HepG2 (cell line): ENCODE measurements at regions not wholly inside any gene's neighbourhood (a gene's known extent, or its start where the extent isn't known, plus 50 kb on each side); places are given as distances from the start of the nearest gene placed in this dataset.

Experiments
- EZH2 ChIP-seq: conservative IDR thresholded peaks from 2 replicates; pipeline ENCODE4 v1.6.1; 2012; ENCODE audit warnings: mild to moderate bottlenecking, low read depth, low read length, moderate library complexity
- HCFC1 ChIP-seq: fragments of 150-350 bp; IDR thresholded peaks from 2 replicates; pipeline ENCODE4 v1.6.1; 2014; ENCODE audit warnings: low read depth, low read length
- NR2C2 ChIP-seq: sonication (generic); formaldehyde crosslinking; IDR thresholded peaks from 2 replicates; pipeline ENCODE4 v1.4.0; 2020; ENCODE audit warnings: missing genetic modification reagents, mild to moderate bottlenecking, moderate library complexity, borderline replicate concordance
- NR2F2 ChIP-seq: IDR thresholded peaks from 2 replicates; pipeline ENCODE4 v1.6.1; 2012; ENCODE audit warnings: low read depth, inconsistent platforms, borderline replicate concordance
- POLR2AphosphoS5 ChIP-seq: IDR thresholded peaks from 2 replicates; pipeline ENCODE4 v1.6.1; 2012; ENCODE audit warnings: low read depth, low read length
- ZBTB1 ChIP-seq: sonication (generic); formaldehyde crosslinking; IDR thresholded peaks from 2 replicates; pipeline ENCODE4 v1.4.0; 2020; ENCODE audit warnings: missing genetic modification reagents, borderline replicate concordance
- ZKSCAN1 ChIP-seq: fragments of 150-350 bp; IDR thresholded peaks from 2 replicates; pipeline ENCODE4 v1.6.1; 2014; ENCODE audit warnings: low read length
- ZNF709 ChIP-seq: sonication (generic); formaldehyde crosslinking; IDR thresholded peaks from 2 replicates; pipeline ENCODE4 v1.5.0; 2020; ENCODE audit warnings: mild to moderate bottlenecking, missing genetic modification reagents
- TF ChIP-seq, protein P1 (sequence below): sonication (generic); formaldehyde crosslinking; IDR thresholded peaks from 2 replicates; pipeline ENCODE4 v1.9.0; 2022; ENCODE audit warnings: missing genetic modification reagents, mild to moderate bottlenecking, borderline replicate concordance

DNA sequence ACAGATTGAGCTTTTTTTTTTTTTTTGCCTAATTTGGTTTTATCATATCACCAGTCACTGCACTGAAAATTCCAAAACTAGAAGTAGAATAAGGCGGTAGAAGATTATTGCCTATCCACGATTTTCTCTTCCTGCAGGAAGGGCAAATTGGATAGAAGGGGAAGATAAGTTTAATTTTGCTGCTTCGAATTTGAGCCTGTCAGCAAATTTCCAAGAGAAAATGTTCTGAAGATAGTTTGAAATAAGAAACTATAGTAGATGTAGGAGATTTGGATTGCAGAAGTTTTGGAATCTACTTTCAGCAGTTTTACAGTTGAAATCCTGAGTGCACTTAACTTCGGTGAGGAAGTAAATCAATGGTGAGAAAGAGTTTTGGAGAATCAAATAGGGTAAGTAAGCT lies 164.9 kb downstream of the PTBP2 start:
- TF ChIP-seq, protein P1, sequence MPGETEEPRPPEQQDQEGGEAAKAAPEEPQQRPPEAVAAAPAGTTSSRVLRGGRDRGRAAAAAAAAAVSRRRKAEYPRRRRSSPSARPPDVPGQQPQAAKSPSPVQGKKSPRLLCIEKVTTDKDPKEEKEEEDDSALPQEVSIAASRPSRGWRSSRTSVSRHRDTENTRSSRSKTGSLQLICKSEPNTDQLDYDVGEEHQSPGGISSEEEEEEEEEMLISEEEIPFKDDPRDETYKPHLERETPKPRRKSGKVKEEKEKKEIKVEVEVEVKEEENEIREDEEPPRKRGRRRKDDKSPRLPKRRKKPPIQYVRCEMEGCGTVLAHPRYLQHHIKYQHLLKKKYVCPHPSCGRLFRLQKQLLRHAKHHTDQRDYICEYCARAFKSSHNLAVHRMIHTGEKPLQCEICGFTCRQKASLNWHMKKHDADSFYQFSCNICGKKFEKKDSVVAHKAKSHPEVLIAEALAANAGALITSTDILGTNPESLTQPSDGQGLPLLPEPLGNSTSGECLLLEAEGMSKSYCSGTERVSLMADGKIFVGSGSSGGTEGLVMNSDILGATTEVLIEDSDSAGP (CRISPR knock-in tag) = no peak
- TF ChIP-seq ZKSCAN1 (no peak), POLR2AphosphoS5 (no peak), NR2C2 (CRISPR knock-in tag) (no peak), EZH2 (no peak), HCFC1 (no peak), ZBTB1 (CRISPR knock-in tag) (no peak), NR2F2 (no peak), ZNF709 (no peak)
